Right lung (tissue), 2 donors: ENCODE measurements at regions not wholly inside any gene's neighbourhood (a gene's known extent, or its start where the extent isn't known, plus 50 kb on each side); places are given as distances from the start of the nearest gene placed in this dataset.

ENCODE experiments used
- DNase-seq, 2 donors: peaks; one replicate each; pipeline ENCODE4 v3.0.0-alpha.2; 2013

DNA sequence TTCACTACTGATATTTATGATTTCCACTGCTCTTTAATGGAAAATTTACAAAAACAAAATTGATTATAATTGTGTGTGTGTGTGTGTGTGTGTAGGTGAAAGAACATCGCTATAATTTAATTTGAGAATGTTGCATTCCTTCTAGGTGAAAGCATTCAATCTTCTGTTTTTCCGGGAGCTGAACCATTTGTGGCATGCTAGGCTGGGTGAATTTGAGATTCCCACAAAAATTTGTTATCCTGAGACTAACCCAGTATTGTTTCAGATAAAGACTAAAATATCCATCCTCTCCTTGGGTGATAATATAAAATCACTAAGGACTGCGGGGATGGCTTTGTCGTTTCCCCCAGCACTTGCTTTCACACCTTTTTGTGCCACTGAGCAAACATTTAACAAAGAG is 911.2 kb upstream of the PIK3C3 start:
- DNase-seq = no peak

DNA sequence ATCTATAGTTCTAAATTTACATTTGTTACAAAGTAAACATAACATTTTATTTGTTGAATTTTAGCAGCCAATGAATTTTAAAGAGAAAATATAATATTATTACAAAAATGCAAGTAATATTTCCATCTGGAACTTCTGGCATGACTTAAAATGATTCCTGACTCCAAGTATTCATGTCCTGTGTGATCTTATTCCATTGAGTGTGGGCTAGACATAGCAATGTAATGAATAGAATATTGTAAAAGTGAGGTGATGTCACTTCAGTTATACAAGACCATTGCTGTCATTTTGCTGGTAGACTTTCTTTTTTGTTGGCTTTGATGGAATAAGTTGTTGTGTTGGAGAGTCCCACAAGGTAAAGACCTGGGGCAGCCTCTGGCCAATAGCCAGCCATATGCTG is 912.2 kb upstream of the PIK3C3 start:
- DNase-seq = no peak

DNA sequence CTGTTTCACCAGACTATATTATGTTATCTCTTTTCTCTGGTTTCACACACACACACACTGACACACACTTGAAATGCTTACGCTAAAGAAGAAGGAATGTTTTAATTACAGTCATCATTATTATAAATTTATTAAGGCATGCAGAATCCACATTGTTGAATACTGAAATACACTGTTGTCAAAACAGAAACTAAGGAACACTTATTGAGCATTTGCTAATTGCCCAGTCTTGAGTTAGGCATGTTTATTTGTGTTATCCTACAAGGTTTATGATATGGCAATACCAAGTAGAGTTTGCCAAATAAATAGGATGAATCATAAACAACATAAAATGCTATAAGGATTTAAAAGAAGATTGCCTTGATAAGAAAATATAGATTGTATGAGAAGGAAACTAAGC is 917.0 kb upstream of the PIK3C3 start:
- no peak for DNase-seq

DNA sequence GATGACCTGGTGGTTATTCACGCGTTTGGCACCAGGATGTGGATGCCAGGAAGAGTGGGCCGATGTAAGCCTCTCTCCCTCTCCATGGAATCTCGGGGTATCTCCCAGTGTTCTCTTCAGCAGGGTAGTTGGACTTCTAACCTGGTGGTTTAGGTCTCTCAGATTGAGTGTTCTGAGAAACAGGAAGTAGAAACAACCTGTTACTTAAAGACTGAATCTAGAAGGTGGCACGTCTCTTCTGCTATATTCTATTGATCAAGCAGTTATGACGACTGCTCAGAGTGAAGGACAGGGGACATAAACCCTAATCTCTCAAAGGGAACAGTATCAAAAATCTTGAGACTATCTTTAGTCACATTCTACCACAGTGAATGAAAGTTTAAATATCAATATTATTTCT is 918.7 kb upstream of the PIK3C3 start:
- DNase-seq = no peak

DNA sequence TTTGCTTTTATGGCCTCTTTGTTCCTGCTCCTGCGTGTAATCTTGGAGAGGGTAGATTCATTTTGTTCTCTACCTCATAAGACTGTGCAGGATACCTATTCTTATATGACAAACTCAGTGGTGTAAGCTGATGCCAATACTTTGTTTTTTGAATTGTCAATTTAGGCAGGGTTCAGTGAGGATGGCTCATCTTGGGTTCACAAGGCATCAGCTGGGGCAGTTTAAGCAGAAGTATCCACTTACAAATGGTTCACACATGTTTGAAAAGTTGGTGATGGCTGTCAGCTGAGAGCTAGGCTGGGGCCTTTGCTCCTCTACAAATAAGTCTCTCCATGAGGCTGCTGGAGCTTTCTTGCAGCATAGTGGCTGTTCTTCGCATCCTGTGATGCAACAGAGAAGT is 920.6 kb upstream of the PIK3C3 start:
- DNase-seq = no peak

DNA sequence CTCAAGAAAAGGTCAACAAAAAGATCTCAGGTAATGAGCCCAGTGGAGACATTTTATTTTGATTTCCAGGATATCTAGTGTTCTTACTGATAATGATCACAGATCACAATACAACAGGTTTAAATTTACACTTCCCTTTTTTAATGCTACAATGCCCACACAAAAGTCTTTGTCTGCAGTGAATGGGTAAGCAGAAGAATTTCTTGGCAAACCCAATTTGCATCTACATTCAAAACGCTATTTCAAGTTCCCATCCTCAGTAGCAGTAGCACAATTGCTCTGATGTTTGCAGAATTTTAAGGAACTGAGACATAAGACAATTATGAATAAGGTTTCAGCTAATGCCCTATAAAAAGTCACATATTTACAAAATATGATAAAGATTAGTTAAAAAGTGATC is 929.4 kb upstream of the PIK3C3 start:
- DNase-seq = no peak

DNA sequence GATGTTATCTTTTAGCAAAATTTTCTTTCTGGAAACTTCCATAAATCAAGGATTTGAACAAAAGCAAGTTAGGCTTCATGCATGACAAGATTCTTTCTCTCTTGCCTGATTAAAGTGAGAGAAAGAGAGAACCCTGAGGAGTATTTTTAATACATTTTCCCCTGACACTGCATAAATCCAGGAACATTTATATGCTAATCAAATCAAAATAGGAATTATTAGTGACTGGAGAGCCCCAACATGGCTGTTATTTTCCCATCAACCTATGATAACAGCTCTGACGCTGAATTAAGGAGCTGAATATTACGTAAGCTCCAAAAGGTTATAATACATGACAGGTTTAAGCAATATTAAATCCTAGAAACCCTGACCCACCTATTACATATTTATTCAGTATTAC is 930.2 kb upstream of the PIK3C3 start:
- no peak for DNase-seq

DNA sequence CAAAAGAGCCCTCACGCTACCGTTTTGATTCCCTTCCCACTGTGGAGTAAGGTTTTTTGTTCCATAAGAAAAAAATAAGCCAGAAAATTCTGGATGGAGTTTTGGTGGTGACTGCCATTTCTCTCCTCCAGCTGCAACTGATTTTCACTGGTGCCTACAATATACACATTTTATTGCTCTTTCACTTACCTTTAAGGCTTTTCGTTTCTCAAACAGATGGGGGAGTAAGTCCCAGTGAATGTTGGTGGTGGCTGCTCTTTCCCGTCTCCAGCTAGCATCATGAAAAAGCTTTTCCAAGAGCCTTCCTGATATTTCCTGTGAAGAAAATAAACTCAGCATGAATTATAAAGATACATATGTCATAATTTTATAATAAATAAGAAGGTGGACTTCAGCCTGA is 932.5 kb upstream of the PIK3C3 start:
- no peak for DNase-seq

DNA sequence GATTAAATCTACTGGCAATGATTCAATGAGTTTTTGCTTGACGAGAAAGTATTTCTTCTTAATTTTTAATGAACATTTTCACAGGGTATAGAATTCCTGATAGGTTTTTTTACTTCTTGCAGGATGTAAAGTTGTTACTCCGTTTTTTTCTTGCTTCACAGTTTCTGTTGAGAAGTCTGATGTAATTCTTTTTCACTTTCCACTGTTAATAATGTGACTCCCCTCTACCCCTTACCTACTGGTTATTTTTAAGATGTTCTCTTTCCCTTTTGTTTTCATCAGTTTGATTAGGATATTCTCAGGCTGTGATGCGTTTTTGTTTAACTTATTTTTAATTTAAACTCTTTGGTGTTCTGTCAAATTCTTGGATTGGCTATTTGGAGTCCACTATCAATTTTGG is 933.9 kb upstream of the PIK3C3 start:
- no peak for DNase-seq

DNA sequence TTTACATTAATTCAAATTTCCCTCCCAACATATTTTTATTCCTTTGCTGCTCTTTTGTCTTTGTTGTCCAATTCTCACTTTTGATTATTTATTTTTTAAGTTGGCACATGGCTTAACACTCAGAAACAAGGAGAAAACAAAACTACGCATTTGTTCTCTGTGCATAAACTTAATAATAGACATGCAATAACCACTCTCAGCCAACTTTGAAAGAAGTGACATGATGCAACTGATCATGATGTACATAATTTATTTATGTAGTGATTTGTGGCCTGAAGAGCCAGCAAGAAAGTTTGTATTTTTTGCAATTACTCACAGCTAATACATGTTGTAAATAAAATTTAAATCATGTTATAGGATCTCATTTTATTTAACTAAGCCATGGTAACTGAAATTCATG is 942.8 kb upstream of the PIK3C3 start:
- no peak for DNase-seq

DNA sequence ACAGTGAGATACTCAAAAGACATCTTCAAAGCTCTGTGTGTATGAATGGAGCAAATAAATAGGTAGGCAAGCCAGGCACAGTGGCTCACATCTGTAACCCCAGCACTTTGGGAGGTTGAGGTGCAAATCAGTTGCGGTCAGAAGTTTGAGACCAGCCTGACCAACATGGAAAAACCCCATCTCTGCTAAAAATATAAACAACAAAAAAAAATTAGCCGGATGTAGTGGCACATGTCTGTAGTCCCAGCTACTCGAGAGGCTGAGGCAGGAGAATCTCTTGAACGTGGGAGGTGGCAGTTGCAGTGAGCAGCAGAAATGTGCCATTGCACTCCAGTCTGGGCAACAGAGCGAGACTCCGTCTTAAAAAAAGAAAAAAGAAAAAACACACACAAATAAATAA is 945.1 kb upstream of the PIK3C3 start:
- DNase-seq = no peak

DNA sequence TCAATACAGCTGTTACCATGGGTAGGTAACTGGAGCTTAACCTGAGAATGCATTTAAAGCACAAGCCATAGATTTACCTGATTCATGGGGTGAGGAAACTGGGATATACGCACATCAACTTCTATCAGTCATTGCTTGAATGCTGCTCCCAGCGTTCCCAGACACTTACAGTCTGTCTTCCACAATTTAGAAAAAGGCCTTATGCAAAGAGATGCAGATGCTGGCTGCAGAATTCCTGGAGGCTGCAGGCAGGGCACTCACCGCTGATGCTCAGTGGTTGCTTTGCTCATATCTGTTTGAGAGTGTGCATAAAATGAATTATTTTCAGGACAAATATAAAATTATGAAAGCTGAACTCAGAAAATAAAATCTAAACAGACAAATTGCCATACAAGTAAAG is 950.7 kb upstream of the PIK3C3 start:
- no peak for DNase-seq

DNA sequence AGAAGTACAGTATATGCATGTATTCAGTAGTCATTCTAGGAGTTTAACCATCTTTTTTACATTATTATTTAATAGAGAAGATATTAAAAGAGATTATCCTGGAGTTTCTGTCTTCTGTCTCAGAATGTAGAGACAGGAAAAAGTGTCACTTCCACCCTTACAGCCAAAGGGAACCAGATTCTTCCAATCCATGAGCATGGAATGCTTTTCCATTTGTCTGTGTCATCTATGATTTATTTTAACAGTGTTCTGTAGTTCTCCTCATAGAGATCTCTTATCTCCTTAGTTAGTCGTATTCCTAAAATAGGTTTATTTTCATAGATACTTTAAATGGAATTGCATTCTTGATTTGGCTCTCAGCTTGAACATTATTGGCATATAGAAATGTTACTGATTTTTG is 959.5 kb upstream of the PIK3C3 start:
- no peak for DNase-seq

DNA sequence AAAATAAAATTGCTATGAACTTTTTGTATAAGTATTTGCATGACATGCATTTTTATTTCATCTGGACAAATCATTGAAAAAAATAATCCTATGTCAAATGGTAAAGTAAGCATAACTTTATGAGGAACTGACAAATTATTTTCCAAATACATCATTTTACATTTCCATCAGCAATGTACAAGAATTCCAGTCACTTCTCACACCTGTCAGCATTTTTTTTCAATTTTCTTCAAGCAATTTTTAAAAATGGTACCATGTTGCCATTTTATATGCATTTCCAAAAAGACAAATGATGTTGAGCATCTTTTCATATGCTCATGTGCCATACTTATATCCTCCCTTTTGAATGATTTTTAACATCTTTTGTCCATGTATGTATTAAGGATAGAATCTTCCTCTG is 961.7 kb upstream of the PIK3C3 start:
- DNase-seq = no peak

DNA sequence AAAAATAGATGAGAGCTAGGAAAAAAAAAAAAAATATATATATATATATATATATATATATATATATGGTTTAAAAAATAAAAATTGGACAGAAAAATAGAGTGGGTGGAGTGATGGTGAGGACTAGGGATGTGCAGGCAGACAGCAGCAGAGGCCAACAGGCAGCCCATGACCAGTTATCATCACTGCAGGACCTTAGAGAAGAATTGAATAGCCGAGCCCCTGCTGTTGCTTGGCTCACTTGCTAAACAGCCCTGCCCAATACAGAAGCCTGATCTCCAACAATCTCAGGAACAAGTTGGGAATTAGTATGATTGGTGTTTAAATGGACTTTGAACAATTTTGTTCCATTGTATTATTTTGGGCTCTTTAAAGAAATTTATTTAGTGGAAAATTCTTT is 967.5 kb upstream of the PIK3C3 start:
- no peak for DNase-seq

DNA sequence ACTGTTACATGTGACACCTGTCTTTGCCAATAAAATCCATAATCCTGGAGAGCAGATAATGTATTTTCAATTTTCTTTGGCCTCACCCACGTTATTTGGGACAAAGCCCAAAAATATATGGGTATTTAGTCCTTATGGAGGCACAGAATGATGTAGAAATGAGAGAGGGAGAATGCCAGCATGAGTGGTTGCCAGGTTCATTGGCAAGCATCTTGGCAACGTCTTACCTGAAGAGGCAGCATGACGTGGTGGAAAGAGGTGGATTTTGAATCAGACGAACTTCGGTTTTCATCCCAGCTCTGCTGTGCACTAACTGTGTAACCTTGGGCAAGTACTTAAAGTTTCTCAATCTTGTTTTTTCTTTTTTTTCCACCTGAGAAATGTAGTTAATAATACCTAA is 969.6 kb upstream of the PIK3C3 start:
- no peak for DNase-seq

DNA sequence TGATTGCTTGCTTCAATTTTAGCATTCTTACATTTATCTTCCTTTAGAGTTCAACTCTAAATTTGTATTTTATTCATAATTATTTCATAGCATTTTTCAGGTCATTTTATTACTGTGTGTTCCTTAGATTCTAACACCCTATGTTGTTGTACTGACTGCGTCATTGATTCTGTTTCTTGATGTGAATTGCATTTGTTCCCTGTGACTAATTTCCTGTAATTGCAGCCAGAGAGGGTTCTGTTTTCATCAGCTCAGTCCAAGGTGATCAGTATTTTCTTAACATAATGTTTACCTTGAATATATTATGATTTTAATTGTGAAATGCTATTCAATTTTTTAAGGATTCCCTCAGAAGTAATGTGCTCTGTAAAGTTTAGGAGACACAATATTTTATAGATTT is 970.2 kb upstream of the PIK3C3 start:
- DNase-seq = no peak

DNA sequence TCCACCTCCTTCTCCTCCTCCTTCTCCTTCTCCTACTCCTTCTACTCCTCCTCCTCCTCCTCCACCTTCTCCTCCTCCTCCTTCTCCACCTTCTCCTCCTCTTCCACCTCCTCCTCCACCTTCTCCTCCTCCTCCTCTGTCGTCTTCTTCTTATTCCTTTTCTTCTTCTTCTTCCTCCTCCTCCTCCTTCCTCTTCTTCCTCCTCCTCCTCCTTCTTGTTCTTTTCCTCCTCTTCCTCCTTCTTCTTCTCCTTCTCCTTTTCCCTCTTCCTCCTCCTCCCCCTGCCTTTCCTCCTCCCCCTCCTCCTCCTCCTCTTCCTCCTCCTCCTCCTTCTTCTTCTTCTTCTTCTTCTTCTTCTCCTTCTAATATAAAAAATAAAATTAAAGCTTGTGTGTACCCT is 971.2 kb upstream of the PIK3C3 start:
- DNase-seq = no peak

DNA sequence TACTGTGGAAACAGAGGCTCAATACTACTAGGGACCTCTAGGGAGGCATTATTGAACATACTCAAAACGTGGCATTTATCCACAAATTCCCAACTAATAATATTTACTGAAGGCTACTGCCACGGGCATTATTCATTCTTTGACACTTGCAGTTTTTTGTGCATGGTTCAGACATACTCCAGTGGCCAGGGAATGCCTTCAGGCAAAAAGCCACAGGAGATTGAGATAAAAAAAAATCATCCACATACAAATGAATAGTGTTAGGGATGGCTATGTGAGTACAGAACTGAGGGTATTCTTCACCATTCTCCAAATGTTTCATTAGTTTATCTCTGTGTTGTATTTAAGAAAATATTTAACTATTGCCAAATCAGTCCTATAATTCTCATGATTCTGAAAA is 974.9 kb upstream of the PIK3C3 start:
- DNase-seq = no peak

DNA sequence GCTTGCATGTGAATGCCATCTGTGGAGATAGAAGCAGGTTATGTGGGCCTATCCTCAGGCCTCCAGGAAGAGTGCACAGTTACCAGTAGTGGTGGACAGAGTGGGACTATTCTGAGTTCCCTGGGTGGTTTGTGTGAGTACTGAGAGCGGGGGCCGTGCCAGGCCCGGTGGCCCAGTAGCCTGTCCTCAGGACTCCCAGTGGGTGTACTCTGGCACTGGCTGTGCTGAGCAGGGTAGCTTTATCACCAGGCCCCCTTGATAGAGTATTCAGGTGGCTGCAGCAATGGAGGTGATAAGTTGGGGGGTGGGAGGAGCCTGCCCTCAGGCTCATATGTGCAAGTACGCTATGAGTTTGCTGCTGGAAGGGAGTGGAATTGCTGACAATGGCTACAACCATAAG is 979.0 kb upstream of the PIK3C3 start:
- DNase-seq = no peak

DNA sequence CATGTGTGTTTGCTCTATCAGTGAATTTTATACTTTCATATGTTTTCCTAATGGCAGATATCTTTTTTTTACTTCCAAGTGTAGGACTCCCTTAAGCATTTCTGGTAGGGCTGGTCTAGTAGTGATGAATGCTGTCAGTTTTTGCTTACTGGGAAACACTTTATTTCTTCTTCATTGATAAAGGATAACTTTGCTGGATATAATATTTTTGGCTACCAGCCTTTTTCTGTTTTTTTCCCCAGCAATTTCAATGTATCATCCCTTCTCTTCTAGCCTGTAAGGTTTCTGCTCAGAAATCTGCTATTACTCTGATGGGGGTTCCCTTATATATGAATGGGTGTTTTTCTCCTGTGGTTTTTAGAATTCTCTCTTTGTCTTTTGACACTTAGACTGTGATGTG is 980.6 kb upstream of the PIK3C3 start:
- no peak for DNase-seq

DNA sequence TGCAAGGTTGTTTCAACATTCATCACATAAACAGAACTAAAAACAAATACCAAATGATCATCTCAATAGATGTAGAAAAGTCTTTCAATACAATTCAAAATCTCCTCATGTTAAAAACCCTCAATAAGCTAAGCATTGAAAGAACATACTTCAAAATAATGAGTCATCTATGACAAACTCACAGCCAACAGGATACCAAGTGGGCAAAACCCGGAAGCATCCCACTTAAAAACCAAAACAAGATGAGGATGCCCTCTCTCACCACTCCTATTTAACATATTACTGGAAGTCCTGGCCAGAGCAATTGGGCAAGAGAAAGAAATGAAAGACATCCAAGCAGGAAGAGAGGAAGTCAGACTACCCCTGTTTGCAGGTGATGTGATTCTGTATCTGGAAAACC is 992.2 kb upstream of the PIK3C3 start:
- no peak for DNase-seq

DNA sequence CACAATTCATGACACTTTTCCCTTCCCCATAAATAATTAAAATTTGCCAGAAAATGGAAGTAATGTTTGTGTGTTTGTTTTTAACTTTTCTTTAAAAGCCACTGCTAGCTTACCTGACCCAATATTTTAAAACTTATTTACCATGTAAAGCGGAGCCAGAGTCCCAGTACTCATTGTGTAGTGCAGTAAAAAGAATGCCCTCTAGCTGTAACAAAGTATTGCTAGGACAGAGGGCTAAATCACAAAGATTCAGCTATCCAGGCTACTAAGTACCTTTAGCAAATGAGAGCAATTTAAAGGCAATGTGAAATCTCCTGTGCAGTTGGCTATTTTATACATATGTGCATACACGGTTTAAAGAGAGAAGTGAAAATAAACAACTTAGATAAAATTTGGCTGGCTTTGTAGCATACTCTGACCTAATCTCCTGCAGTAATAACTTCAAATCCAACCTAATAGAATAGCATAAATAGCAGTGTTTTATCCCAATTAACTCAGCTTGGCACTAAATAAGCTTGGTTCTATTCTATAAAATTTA is 997.4 kb upstream of the PIK3C3 start:
- DNase-seq = no peak

DNA sequence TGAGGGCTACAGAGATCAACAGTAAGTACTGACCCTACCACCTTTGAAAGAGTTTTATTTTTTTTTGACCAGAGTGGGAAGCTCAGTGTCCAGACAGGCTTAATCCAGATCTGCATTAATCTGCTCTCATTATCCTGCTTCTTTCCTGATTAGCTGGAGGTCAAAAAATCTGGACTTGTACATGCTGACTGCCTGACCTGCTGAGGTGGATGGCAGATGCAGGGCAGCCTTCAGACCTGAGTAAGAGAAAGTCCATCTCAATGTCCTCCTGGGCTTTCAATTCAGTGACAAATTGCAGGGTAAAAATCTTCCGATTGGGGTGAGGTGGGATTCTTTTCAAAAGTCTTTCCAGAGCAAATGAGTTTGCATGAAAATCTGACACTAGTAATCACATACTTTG is 998.8 kb upstream of the PIK3C3 start:
- DNase-seq = no peak

DNA sequence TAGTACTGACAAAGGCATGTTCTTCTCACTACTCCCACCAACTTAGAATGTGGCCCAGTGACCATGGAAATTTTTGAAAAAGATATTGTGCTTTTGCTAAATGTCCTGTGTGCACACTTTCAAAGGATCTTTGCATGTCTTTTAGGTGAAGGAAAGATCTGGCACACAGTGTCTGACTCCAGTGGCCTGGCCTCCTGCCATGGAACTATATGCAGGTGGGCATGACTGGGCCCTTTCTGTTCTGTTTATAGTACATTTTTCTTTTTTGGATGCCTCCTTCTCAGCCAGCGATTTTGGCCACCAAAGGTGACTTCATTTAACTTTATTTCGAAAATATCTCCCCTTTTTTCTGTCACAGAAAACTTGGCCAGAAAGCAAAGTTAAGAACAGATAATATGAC is 999.7 kb upstream of the PIK3C3 start:
- no peak for DNase-seq
